SK-N-MC (cell line): ENCODE measurements at regions not wholly inside any gene's neighbourhood (a gene's known extent, or its start where the extent isn't known, plus 50 kb on each side); places are given as distances from the start of the nearest gene placed in this dataset.

ENCODE experiments used
- EZH2 ChIP-seq: fragments of 200-600 bp; sonication (generic); IDR thresholded peaks from one replicate; pipeline ENCODE4 v1.6.1; 2017; ENCODE audit warnings: antibody characterized with exemption
- POLR2AphosphoS5 ChIP-seq: IDR thresholded peaks from 2 replicates; pipeline ENCODE4 v1.6.1; 2012; ENCODE audit warnings: mild to moderate bottlenecking, low read depth, low read length, borderline replicate concordance

GRCh38 chr1:198068285-198068684, 88.5 kb upstream of the NEK7 start:
- TF ChIP-seq EZH2, result no peak
- no peak for TF ChIP-seq POLR2AphosphoS5
